Kidney tubule cell (primary cell): ENCODE measurements at regions not wholly inside any gene's neighbourhood (a gene's known extent, or its start where the extent isn't known, plus 50 kb on each side); places are given as distances from the start of the nearest gene placed in this dataset.
"Not testable (repeated sequence)": the region's sequence is repeated elsewhere in the genome, so short reads cannot be mapped to it uniquely, and the experiment has no call there.

Source experiments
- DNase-seq: peaks from one replicate; pipeline ENCODE4 v3.0.0-alpha.2; 2018; ENCODE audit warnings: low spot score

GRCh38 chr4:184281231-184282139, 63.8 kb upstream of the ENPP6 start:
- DNase-seq, result no peak

- no peak for DNase-seq
Observed at GRCh38 chr4:184280591-184281071, 63.0 kb upstream of the ENPP6 start.

- no peak for DNase-seq
Observed at GRCh38 chr4:184280137-184280536, 62.5 kb upstream of the ENPP6 start.

GRCh38 chr4:184279496-184280061, 61.9 kb upstream of the ENPP6 start:
- DNase-seq, result peak; percentile 33

GRCh38 chr4:184277769-184278168, 60.1 kb upstream of the ENPP6 start:
- DNase-seq, result not testable (repeated sequence)

- not testable (repeated sequence) for DNase-seq
Observed at GRCh38 chr4:184277010-184277409, 59.3 kb upstream of the ENPP6 start.

- not testable (repeated sequence) for DNase-seq
Observed at GRCh38 chr4:184276346-184276745, 58.7 kb upstream of the ENPP6 start.

GRCh38 chr4:184275766-184276165, 58.1 kb upstream of the ENPP6 start:
- peak; percentile 95 for DNase-seq

- DNase-seq, result peak; percentile 63
Observed at GRCh38 chr4:184274286-184274951, 56.7 kb upstream of the ENPP6 start.

GRCh38 chr4:184273166-184274147, 55.8 kb upstream of the ENPP6 start:
- no peak for DNase-seq

GRCh38 chr4:184270808-184271413, 53.2 kb upstream of the ENPP6 start:
- DNase-seq, result no peak

GRCh38 chr4:184269879-184270430, 52.3 kb upstream of the ENPP6 start:
- peak; percentile 14 for DNase-seq

GRCh38 chr4:184268584-184269160, 51.0 kb upstream of the ENPP6 start:
- no peak for DNase-seq

- peak; percentile 94 for DNase-seq
Observed at GRCh38 chr4:184267673-184268583, 50.3 kb upstream of the ENPP6 start.
